Endothelial cell of umbilical vein (primary cell): ENCODE measurements at regions not wholly inside any gene's neighbourhood (a gene's known extent, or its start where the extent isn't known, plus 50 kb on each side); places are given as distances from the start of the nearest gene placed in this dataset.

Source experiments
- CTCF ChIP-seq, 2 donors: IDR thresholded peaks; 1 replicate in 1 of 2; 2 replicates in 1 of 2; pipeline ENCODE4 v1.5.1; 2011; ENCODE audit warnings: low read length in 2 of 2, mild to moderate bottlenecking in 2 of 2, moderate library complexity in 2 of 2, control low read depth in 1 of 2, inconsistent platforms in 1 of 2, low read depth in 1 of 2; ENCODE audit not compliant: insufficient read depth in 1 of 2; ENCODE audit errors: extremely low read depth in 1 of 2
- EZH2 ChIP-seq: IDR thresholded peaks from 2 replicates; pipeline ENCODE4 v1.6.1; 2012; ENCODE audit warnings: borderline replicate concordance, low read depth, mild to moderate bottlenecking, moderate library complexity, low read length, inconsistent platforms; ENCODE audit not compliant: severe bottlenecking
- MAX ChIP-seq: IDR thresholded peaks from 2 replicates; pipeline ENCODE4 v1.6.1; 2011; ENCODE audit not compliant: insufficient read depth, insufficient read length
- MYC ChIP-seq: IDR thresholded peaks from one replicate; pipeline ENCODE4 v1.6.1; 2011; ENCODE audit warnings: mild to moderate bottlenecking, low read depth, low read length
- POLR2A ChIP-seq: IDR thresholded peaks from 2 replicates; pipeline ENCODE4 v1.6.1; 2012; ENCODE audit warnings: low read depth, mild to moderate bottlenecking, control low read depth, low read length
- POLR2AphosphoS5 ChIP-seq: IDR thresholded peaks from 2 replicates; pipeline ENCODE4 v1.6.1; 2012; ENCODE audit warnings: low read depth, mild to moderate bottlenecking, control low read depth, low read length, moderate library complexity; ENCODE audit not compliant: insufficient read depth

- TF ChIP-seq CTCF (IDR thresholded peaks at IDR 0.05; ENCODE audit: extremely low read depth in 1 of 2, insufficient read depth in 1 of 2, low read depth in 1 of 2, low read length in 2 of 2), result no peak
- TF ChIP-seq POLR2A, result no peak
- TF ChIP-seq EZH2, result no peak
- TF ChIP-seq MYC, result no peak
- no peak for TF ChIP-seq MAX
- no peak for TF ChIP-seq POLR2AphosphoS5
Observed at GRCh38 chr15:53266176-53266575, 476.0 kb upstream of the ONECUT1 start.
